HG02938 (cell line): ENCODE measurements at regions not wholly inside any gene's neighbourhood (a gene's known extent, or its start where the extent isn't known, plus 50 kb on each side); places are given as distances from the start of the nearest gene placed in this dataset.
"Not testable (repeated sequence)": the region's sequence is repeated elsewhere in the genome, so short reads cannot be mapped to it uniquely, and the experiment has no call there.

Source experiments
- ATAC-seq: cut with Tn5 transposase; IDR thresholded peaks from one replicate; pipeline ENCODE4 v1.9.1; 2021; ENCODE audit warnings: mild to moderate bottlenecking, moderate library complexity; ENCODE audit not compliant: unreplicated experiment

DNA sequence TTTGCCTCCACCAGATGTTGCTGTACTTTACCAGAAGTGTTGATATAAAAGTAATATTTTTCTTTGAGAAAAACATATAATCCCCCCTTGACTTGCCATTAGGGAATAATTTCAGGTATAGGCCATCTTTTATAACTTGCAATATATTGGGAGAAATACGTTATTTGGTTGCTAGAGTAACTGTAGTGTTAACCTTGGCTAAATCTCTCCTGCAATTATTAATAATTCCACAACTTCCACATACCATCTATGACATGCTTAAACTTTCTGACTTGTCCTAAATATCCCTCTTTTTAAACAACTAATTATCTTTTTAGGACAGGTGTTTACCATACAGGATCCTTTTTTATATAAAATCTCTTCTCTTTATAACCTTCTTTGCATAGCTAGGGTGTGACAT lies 1048.2 kb downstream of the SLC16A7 start:
- no peak for ATAC-seq

- ATAC-seq, result no peak
These were observed 1071.1 kb downstream of the SLC16A7 start for GRCh38 chr12:60666895-60667294.

DNA sequence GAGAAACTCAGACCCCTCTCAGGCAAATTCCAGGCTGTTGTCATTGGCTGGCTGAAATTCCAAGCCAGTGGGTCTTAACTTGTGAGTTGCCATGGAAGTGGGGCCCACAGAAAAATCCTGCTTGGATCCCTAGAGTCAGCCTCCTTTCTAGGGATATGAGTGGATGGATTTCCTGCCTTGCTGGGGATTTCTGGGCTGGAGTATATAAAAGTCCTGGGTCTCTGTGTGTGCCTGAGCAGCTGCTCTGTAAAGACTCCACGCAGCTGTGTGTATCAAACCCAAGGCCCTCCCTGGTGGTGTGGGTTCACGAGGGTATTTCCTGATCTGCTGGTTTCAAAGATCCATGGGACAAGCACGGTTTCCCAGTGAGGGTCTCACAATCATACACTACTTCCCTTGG lies 1077.1 kb downstream of the SLC16A7 start:
- ATAC-seq, result no peak

- ATAC-seq, result no peak
These were observed 1089.3 kb downstream of the SLC16A7 start for GRCh38 chr12:60684988-60685655.

GRCh38 chr12:60689137-60689536 lies 1093.3 kb downstream of the SLC16A7 start:
- ATAC-seq, result no peak

DNA sequence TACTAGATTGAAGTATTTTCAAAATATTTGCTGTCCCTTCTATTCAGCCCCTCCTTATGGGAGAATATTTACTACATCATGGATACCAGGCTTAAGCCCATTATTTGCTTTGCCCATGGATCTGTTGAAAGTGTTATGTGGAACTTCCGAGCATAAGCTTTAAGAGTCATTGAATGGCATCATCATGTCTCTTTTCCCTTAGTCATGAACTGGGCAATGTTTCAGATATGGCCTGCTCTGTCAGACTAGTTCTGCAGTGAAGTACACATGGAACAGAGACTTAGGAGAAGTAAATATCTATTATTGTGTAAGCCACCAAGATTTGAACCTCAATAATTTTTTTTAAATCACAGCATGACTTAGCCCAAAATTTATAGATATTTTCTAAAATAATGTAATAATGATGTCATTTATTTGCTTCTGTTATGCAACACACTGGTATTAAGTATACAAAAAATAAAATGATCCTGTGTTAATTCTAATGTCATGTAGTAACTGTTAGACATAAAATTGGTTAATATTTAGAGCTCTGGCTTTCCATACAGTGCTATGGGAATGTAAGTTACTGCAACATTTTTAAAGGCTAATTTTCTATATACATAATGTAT lies 1097.3 kb downstream of the SLC16A7 start:
- ATAC-seq, result no peak

- no peak for ATAC-seq
These were observed 1108.5 kb downstream of the SLC16A7 start for GRCh38 chr12:60704171-60704914.

GRCh38 chr12:60710246-60710645 lies 1114.4 kb downstream of the SLC16A7 start:
- no peak for ATAC-seq

GRCh38 chr12:60714141-60714900 lies 1118.5 kb downstream of the SLC16A7 start:
- no peak for ATAC-seq

- no peak for ATAC-seq
These were observed 1128.6 kb downstream of the SLC16A7 start for GRCh38 chr12:60724475-60724874.

DNA sequence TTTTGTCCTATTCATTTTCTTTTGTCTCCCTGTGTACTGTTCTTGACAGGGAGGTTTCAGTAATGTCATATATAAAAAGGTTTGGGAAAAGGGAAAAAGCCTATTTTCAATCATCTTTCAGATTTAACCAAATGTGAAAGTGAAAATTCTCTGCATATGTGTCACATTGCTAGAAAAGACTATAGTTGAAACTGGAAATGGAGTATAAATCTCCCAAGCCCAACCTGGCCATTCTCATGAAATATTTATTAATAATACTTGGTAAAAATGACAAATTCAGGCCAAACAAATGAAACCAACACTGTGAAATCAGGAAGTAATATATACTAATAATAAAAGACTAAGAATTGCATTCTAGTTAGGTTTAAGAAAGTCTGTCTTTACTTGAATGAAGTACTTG lies 1129.2 kb downstream of the SLC16A7 start:
- no peak for ATAC-seq

DNA sequence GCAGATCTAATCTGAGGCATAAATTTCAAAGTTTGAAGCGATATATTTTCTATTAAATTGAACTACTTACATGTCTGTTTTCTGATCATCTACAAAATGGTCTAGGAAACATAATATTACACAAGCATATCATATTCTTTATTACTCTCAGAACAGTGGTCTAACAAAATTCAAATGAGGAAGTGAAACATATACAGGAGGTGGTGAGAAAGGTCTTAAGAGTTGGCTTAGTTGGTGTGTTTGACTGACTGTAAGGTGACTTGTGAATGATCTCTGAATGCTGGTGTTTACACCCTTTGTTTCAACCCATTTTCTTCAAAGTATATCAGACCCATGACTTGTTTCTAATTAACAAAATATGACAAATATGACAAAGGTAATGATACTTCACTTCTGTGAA lies 1156.8 kb downstream of the SLC16A7 start:
- no peak for ATAC-seq

DNA sequence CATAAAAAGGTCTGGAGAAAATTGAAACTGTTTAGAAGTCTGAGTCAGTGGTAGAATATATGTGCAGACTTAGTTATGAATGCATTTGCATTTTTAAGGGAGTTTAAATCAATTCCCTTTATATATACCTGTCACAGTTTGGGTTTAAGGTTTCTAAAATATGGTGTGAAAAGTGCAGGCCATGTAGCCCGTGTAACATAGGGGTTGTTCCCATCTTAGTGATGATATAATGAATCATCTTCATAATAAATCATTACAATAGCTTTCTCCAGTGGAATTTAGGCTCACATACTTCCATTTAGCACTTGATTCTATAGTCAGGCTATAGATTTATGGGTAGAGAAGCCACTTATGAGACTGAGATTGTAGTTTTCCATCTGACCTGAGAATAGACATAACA lies 1162.4 kb downstream of the SLC16A7 start:
- no peak for ATAC-seq

GRCh38 chr12:60760965-60761364 lies 1165.1 kb downstream of the SLC16A7 start:
- ATAC-seq, result no peak

DNA sequence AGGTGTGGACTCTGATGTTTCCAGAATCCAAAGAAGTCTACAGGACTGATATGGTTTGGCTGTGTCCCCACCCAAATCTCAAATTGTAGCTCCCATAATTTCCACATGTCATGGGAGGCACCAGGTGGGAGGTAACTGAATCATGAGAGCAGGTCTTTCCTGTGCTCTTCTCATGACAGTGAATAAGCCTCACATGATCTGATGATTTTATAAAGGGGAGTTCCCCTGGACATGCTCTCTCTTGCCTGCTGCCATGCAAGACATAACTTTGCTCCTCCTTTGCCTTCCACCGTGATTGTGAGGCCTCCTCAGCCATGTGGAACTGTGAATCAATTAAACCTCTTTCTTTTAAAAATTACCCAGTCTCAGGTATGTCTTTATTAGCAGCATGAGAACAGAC lies 1205.3 kb downstream of the SLC16A7 start:
- not testable (repeated sequence) for ATAC-seq

DNA sequence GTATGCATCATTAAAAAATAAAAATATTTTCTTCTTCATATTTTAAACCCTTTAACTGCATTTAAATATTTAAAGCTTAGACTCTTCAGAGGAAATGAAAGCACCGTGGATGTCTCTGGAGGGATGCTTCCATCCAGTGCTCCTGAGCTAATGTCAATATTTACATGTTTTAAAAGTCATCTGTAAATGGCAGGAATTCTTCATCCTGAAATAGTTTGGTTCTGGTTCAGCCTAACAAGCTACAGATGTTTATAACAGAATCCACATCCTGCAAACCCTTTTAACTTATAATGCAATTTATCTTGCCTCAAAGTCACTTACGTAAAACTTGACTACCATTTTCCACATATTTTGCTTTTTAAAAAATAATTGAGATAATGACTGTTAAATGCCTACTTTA lies 1207.3 kb downstream of the SLC16A7 start:
- no peak for ATAC-seq

DNA sequence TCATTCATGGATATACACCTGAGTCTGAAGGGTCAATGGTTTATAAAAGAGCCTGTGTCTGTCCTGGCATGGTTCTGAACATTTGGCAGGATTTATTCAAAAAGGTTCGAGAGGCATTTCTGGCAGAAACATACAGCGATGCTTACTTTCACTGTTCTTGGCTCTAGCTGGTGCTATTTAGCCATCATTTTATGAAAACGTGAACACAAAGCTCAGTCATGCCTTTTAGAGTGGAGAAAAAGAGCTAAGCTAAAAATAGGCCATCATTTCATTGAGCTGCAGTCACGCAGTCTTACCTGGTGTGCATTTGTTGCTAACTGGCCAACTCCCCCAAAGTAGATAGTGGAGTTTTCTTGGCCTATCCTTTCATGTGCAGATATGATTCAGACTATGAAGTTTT lies 1209.5 kb downstream of the SLC16A7 start:
- no peak for ATAC-seq

DNA sequence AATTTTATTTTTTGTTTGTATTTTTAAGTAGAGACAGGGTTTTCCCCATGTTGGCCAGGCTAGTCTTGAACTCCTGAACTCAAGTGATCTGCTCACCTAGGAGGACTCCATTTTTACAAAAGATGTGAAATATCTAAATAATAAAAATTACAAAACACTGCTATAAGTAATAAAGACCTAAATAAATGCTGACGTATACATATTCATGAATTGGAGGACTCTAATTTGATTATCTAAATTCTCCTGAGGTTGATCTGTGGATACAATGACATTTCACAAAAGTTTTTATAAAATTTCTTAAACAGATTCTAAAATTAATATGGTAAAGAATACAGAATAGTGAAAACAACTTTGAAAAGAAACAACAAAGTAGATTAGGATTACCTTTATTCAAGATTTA lies 1224.0 kb downstream of the SLC16A7 start:
- ATAC-seq, result no peak

DNA sequence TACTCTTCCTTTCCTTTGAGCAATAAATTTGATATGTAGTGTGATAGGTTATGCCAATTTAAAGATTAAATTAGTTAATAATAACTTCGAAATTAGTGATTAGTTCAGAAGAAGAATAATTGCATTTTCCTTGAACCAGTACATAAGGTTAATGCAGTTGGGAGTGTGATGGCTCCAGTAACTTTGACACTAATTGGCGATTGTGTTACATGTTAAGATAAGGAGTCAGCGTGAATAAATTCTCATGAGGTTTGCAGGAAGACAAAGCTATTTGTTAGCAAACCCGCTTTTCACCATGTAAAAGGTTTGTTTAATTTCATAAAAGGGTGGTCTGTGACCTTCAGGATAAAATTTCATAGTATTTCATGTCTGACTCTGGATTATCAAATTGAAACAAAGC lies 1226.8 kb downstream of the SLC16A7 start:
- ATAC-seq, result no peak

GRCh38 chr12:60830381-60830780 lies 1234.6 kb downstream of the SLC16A7 start:
- ATAC-seq, result no peak

GRCh38 chr12:60832290-60832689 lies 1236.5 kb downstream of the SLC16A7 start:
- ATAC-seq, result no peak
